ENCODE measurements at regions not wholly inside any gene's neighbourhood (a gene's known extent, or its start where the extent isn't known, plus 50 kb on each side); places are given as distances from the start of the nearest gene placed in this dataset.

DNA sequence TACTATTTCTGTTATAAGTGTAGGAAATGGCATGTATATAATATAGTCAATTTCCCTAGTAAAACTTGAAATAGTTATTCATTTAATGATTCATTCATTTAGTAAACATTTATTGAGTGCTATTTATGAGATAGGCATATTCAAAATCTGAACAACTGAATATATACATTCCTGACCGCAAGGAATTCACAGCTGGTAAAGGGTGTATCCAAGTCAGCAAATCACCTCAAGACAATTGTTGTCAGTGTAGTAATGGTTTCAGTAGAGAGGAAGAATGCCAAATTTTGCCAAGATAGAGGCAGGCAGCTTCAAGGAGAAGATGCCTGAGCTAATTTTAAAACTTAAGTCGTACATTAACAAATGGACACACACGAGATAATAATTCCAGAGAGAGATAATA, 89.8 kb upstream of the CHST9 start:
- no peak for DNase-seq (ENCODE audit: low read depth)
- no peak overlapping the region for H3K4me3 ChIP-seq (ENCODE audit: control insufficient read depth, low read depth, low read length)
- TF ChIP-seq, protein P1, sequence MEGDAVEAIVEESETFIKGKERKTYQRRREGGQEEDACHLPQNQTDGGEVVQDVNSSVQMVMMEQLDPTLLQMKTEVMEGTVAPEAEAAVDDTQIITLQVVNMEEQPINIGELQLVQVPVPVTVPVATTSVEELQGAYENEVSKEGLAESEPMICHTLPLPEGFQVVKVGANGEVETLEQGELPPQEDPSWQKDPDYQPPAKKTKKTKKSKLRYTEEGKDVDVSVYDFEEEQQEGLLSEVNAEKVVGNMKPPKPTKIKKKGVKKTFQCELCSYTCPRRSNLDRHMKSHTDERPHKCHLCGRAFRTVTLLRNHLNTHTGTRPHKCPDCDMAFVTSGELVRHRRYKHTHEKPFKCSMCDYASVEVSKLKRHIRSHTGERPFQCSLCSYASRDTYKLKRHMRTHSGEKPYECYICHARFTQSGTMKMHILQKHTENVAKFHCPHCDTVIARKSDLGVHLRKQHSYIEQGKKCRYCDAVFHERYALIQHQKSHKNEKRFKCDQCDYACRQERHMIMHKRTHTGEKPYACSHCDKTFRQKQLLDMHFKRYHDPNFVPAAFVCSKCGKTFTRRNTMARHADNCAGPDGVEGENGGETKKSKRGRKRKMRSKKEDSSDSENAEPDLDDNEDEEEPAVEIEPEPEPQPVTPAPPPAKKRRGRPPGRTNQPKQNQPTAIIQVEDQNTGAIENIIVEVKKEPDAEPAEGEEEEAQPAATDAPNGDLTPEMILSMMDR (IDR thresholded peaks at IDR 0.05; ENCODE audit: control insufficient read depth, insufficient read depth, low read depth, low read length, missing control alignments), result no peak

DNA sequence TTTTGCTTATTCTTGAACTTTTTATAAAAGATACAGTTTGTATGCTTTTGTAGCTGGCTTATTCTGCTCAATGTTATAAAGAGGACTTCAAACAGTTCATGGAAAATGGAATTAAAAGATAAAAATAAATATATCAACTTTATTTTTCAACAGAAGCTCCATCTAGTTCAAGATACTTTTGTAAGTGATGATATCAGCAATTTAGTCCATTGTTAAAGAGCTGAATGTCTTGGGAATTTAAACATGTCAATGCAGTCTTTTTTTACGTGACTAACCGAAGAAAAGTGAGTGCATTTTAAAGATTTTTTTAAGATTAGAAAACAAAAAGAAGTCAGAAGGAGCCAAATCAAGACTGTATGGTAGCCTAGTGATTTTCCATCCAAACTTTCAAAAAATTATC, 85.4 kb upstream of the CHST9 start:
- DNase-seq (ENCODE audit: low read depth), result no peak
- H3K4me3 ChIP-seq (ENCODE audit: control insufficient read depth, low read depth, low read length), result no peak overlapping the region
- TF ChIP-seq, protein P1 (IDR thresholded peaks at IDR 0.05; ENCODE audit: control insufficient read depth, insufficient read depth, low read depth, low read length, missing control alignments), result no peak

DNA sequence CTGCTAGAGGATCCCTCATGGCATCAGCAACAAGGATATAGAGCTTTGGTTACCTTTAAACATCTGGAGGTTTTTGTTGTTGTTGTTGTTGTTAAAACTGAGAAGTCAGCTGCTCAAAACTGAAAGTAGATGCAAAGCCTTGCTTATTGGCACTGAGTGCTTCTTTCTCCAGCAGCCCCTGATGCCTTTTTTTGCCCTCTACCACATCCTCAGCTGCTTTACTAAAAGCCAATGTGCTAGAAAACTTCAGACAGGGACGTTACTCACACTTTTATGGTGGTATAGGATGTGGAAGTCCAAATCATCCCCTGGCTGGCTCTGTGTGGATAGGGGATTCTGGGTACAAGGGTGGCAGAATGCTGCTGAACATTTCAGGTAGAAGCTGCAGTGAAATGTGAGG, 78.3 kb upstream of the CHST9 start:
- TF ChIP-seq, protein P1 (IDR thresholded peaks at IDR 0.05; ENCODE audit: control insufficient read depth, insufficient read depth, low read depth, low read length, missing control alignments), result no peak
- no peak for DNase-seq (ENCODE audit: low read depth)
- no peak overlapping the region for H3K4me3 ChIP-seq (ENCODE audit: control insufficient read depth, low read depth, low read length)

DNA sequence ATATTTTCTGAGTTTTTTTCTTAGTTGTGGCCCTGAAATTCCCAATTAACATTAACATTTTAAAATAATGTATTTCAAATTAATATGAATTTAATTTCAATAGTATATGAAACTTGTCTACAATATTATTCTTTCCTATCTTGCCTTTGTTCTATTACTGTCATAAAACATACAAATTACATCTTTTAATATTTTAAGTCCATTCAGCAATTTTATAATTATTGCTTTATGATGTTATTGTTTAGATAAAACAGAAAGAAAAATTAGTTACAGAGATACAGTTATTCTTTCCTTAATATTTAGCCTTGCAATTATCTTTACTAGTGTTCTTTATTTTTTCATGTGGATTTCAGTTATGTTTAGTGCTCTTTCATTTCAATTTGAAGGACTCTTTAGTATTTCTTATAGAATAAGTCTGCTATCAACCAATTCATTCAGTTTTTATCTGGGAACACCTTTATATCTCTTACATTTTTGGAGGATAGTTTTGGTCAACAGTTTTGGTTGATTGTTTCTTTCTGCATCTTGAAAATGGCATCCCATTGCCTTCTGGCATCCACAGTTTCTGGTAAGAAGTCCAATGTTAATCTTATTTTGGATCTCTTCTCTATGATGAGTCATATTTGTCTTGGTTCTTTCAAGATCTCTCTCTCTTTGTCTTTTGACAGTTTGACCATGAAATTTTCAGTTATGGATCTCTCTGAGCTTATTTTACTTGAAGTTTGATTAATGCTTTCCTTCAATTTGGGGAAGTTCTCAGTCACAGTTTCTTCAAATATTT, 76.9 kb upstream of the CHST9 start:
- TF ChIP-seq, protein P1 (IDR thresholded peaks at IDR 0.05; ENCODE audit: control insufficient read depth, insufficient read depth, low read depth, low read length, missing control alignments), result no peak
- DNase-seq (ENCODE audit: low read depth), result no peak
- H3K4me3 ChIP-seq (ENCODE audit: control insufficient read depth, low read depth, low read length), result no peak overlapping the region

DNA sequence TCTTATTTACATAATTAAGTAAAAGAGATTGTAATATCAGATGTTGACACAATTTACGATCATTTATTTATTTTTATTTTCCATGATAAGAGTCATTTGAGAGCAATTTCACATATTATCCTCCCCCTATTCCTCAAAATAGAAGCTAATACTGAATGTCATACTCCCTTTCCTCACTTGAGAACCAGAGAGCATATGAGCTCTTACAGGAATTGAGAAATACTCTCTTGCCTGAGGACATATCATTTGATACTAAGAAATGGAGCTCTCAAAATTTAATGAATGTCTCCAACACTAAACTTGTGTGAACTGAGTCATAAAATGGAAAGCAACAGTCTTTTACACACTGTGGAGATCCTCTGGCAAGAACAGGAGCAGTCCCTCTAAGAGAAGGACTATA, 68.5 kb upstream of the CHST9 start:
- H3K4me3 ChIP-seq (ENCODE audit: control insufficient read depth, low read depth, low read length), result no peak overlapping the region
- DNase-seq (ENCODE audit: low read depth), result no peak
- TF ChIP-seq, protein P1 (IDR thresholded peaks at IDR 0.05; ENCODE audit: control insufficient read depth, insufficient read depth, low read depth, low read length, missing control alignments), result no peak

DNA sequence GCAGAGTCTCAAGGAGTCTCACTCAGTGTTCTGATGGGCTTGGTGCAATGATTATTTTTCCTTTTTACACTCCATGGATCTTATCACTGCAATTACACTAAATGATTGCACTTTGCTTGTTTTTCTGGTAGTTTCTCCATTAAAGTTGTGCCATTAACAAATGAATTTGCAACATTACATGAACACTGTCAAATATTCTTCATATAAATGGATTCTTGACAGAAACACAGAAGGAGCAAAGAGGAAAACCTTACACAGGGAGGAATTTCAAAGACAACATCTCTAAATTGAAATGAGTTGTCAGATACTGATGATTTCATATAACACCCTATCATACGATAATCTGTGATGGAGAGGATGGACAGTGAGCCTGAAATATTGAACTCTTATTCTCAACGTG, 65.4 kb upstream of the CHST9 start:
- DNase-seq (ENCODE audit: low read depth), result no peak
- H3K4me3 ChIP-seq (ENCODE audit: control insufficient read depth, low read depth, low read length), result no peak overlapping the region
- TF ChIP-seq, protein P1 (IDR thresholded peaks at IDR 0.05; ENCODE audit: control insufficient read depth, insufficient read depth, low read depth, low read length, missing control alignments), result no peak
